GM12878 (cell line): ENCODE measurements at regions not wholly inside any gene's neighbourhood (a gene's known extent, or its start where the extent isn't known, plus 50 kb on each side); places are given as distances from the start of the nearest gene placed in this dataset.

ENCODE experiments used
- ATF2 ChIP-seq: IDR thresholded peaks from 2 replicates; pipeline ENCODE4 v1.6.1; 2012; ENCODE audit warnings: low read length, inconsistent platforms
- FOS ChIP-seq: IDR thresholded peaks from 3 replicates; pipeline ENCODE4 v1.6.1; 2011; ENCODE audit warnings: borderline replicate concordance; ENCODE audit not compliant: insufficient read length; ENCODE audit errors: extremely low read depth
- MAX ChIP-seq: IDR thresholded peaks from 2 replicates; pipeline ENCODE4 v1.6.1; 2012; ENCODE audit warnings: low read depth, low read length, improper control_type of control experiment
- MEF2A ChIP-seq: IDR thresholded peaks from 2 replicates; pipeline ENCODE4 v1.6.1; 2011; ENCODE audit warnings: low read depth, mild to moderate bottlenecking, low read length, moderate library complexity; ENCODE audit not compliant: insufficient read depth
- NFYB ChIP-seq: IDR thresholded peaks from 2 replicates; pipeline ENCODE4 v1.6.1; 2011; ENCODE audit warnings: low read depth, mild to moderate bottlenecking, low read length, improper control_type of control experiment, moderate library complexity; ENCODE audit not compliant: insufficient read depth
- NRF1 ChIP-seq: conservative IDR thresholded peaks from 2 replicates; pipeline ENCODE4 v1.6.1; 2011; ENCODE audit warnings: mild to moderate bottlenecking, low read depth, low read length, improper control_type of control experiment
- POLR2AphosphoS5 ChIP-seq: IDR thresholded peaks from 2 replicates; pipeline ENCODE4 v1.6.1; 2011; ENCODE audit warnings: mild to moderate bottlenecking, low read length, inconsistent platforms
- SMAD1 ChIP-seq: fragments of 450-650 bp; IDR thresholded peaks from 2 replicates; pipeline ENCODE4 v1.6.1; 2018; ENCODE audit warnings: mild to moderate bottlenecking, low read depth; ENCODE audit not compliant: partially characterized antibody
- YY1 ChIP-seq: IDR thresholded peaks from 2 replicates; pipeline ENCODE4 v1.6.1; 2011; ENCODE audit warnings: low read depth, mild to moderate bottlenecking, low read length

- no peak for TF ChIP-seq MEF2A
- TF ChIP-seq MAX: no peak
- no peak for TF ChIP-seq POLR2AphosphoS5
- TF ChIP-seq NRF1: no peak
- TF ChIP-seq NFYB: no peak
- TF ChIP-seq YY1: no peak
- no peak for TF ChIP-seq ATF2
- no peak for TF ChIP-seq SMAD1
- TF ChIP-seq FOS: no peak
Observed at GRCh38 chr18:42182728-42183700, 228.0 kb downstream of the PIK3C3 start.
